Psoas muscle (tissue), 7 donors: ENCODE measurements at regions not wholly inside any gene's neighbourhood (a gene's known extent, or its start where the extent isn't known, plus 50 kb on each side); places are given as distances from the start of the nearest gene placed in this dataset.

Source experiments
- ATAC-seq, 4 donors: fragments of 200-7000 bp; cut with Tn5 transposase; one replicate each; pipeline ENCODE4 v1.9.1; 2020; ENCODE audit warnings: moderate library complexity in 3 of 4, mild to moderate bottlenecking in 2 of 4
- DNase-seq, 2 donors: peaks; one replicate each; pipeline ENCODE4 v3.0.0-alpha.2; 2020
- H3K27ac ChIP-seq: fragments of 200-600 bp; one replicate; pipeline ENCODE4 v1.8.0; 2022
- H3K27me3 ChIP-seq, 3 donors: fragments of 200-600 bp in 1 of 3; one replicate each; pipeline versions ENCODE4 v1.6.1 to v1.8.0; 2013 to 2022; ENCODE audit warnings: low read length in 2 of 3, mild to moderate bottlenecking in 2 of 3, moderate library complexity in 1 of 3; ENCODE audit not compliant: insufficient read depth in 3 of 3
- H3K36me3 ChIP-seq, 2 donors: fragments of 200-600 bp in 1 of 2; one replicate each; pipeline versions ENCODE4 v1.6.1 to v1.8.0; 2013 to 2022; ENCODE audit warnings: low read depth in 1 of 2, mild to moderate bottlenecking in 1 of 2, moderate library complexity in 1 of 2; ENCODE audit not compliant: insufficient read depth in 1 of 2
- H3K4me1 ChIP-seq: fragments of 200-600 bp; one replicate; pipeline ENCODE4 v1.8.0; 2022
- H3K4me3 ChIP-seq: fragments of 200-600 bp; one replicate; pipeline ENCODE4 v1.8.0; 2022; ENCODE audit warnings: mild to moderate bottlenecking
- H3K9me3 ChIP-seq: fragments of 200-600 bp; one replicate; pipeline ENCODE4 v1.8.0; 2022
- WGBS, 3 donors: extraction: QIAGEN DNeasy Blood & Tissue Kit; methylation state at CpG; one replicate each; pipeline versions ENCODE4 v1.1.6 to v1.1.7; 2013; 5-methylcytosine and 5-hydroxymethylcytosine counted together
- intact Hi-C, 2 donors: fragments of 100-400 bp; cut with DNase I; formaldehyde crosslinking; loops; one replicate each; pipeline versions ENCODE4 v1.11.0 to v1.14.2; 2022
- TF ChIP-seq, protein P1 (sequence below): fragments of 200-600 bp; IDR thresholded peaks from one replicate; pipeline ENCODE4 v1.8.0; 2022; ENCODE audit warnings: antibody characterized with exemption
- donor health status: healthy with polysubstance abuse.
- donor health status: DM: no; HTN: no; CAD: no; lungs with moderate emphysema.
- donor health status: Bipolar disorder and iron deficiency.
- donor health status: healthy.
- donor health status: DM: yes; HTN: yes; CAD: no.
- donor health status: DM: no; HTN: no; CAD: no.
- donor health status: DM: yes; HTN: yes; CAD: no.

- WGBS, 3 donors, result 80 to 100% (median 98%) methylated on average over 2 of the region's 2 CpGs
- ATAC-seq (no peak), DNase-seq (no peak)
- TF ChIP-seq, protein P1, sequence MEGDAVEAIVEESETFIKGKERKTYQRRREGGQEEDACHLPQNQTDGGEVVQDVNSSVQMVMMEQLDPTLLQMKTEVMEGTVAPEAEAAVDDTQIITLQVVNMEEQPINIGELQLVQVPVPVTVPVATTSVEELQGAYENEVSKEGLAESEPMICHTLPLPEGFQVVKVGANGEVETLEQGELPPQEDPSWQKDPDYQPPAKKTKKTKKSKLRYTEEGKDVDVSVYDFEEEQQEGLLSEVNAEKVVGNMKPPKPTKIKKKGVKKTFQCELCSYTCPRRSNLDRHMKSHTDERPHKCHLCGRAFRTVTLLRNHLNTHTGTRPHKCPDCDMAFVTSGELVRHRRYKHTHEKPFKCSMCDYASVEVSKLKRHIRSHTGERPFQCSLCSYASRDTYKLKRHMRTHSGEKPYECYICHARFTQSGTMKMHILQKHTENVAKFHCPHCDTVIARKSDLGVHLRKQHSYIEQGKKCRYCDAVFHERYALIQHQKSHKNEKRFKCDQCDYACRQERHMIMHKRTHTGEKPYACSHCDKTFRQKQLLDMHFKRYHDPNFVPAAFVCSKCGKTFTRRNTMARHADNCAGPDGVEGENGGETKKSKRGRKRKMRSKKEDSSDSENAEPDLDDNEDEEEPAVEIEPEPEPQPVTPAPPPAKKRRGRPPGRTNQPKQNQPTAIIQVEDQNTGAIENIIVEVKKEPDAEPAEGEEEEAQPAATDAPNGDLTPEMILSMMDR, result no peak
- Histone ChIP-seq H3K9me3 (no peaks in the 10 kb centered on the region), H3K27me3 (no peaks in the 10 kb centered on the region), H3K4me1 (peaks cover 4% of the 10 kb centered on the region), H3K27ac (no peak overlapping the region), H3K36me3 (no peaks in the 10 kb centered on the region), H3K4me3 (no peak overlapping the region)
- intact Hi-C loops, result no loop called here
Observed at GRCh38 chr2:45279356-45279755, 270.1 kb upstream of the SIX2 start.

GRCh38 chr2:45278365-45279078 is 269.3 kb upstream of the SIX2 start:
- WGBS, 3 donors, result 41 to 56% (median 43%) methylated on average over 9 of the region's 9 CpGs
- H3K27me3 ChIP-seq, result no peaks in the 10 kb centered on the region
- H3K27ac ChIP-seq, result no peak overlapping the region
- ATAC-seq, result peak in 2 of 4 donors; percentile 29 to 33
- H3K9me3 ChIP-seq, result no peaks in the 10 kb centered on the region
- H3K36me3 ChIP-seq, result no peaks in the 10 kb centered on the region
- no peak for DNase-seq
- H3K4me1 ChIP-seq, result peaks cover 4% of the 10 kb centered on the region
- intact Hi-C loops, result no loop called here
- TF ChIP-seq, protein P1, result no peak
- H3K4me3 ChIP-seq, result no peak overlapping the region

DNA sequence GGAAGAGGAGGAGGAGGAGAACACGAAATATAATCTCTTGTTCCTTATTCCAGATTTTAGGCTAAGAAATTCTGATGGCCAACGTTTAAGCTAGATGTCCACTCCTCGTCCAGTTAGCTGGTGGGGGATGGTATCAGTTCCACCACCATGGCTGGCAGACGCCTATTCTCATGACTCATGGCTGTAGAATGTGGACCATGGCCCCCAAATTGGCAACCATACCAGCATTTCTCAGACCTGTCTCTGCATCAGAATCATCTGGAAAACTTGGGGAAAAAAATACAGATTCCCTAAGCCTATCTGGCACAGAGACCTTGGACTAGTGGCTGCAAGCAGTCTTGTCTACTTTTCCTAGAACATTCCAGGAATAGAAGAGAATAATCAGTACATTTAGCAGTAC is 267.7 kb upstream of the SIX2 start:
- no peaks in the 10 kb centered on the region for H3K9me3 ChIP-seq
- TF ChIP-seq, protein P1, result no peak
- ATAC-seq (no peak), DNase-seq (no peak)
- no peaks in the 10 kb centered on the region for H3K27me3 ChIP-seq
- H3K4me3 ChIP-seq, result no peak overlapping the region
- no peaks in the 10 kb centered on the region for H3K36me3 ChIP-seq
- H3K4me1 ChIP-seq, result no peaks in the 10 kb centered on the region
- WGBS, 3 donors, result 71 to 84% (median 77%) methylated on average over 4 of the region's 4 CpGs
- intact Hi-C loops, result no loop called here
- H3K27ac ChIP-seq, result no peak overlapping the region

GRCh38 chr2:45275806-45276205 is 266.6 kb upstream of the SIX2 start:
- TF ChIP-seq, protein P1, result no peak
- 94 to 100% (median 99%) methylated on average over 1 of the region's 1 CpG for WGBS, 3 donors
- DNase-seq, result no peak
- Histone ChIP-seq H3K9me3 (no peaks in the 10 kb centered on the region), H3K4me3 (no peak overlapping the region), H3K4me1 (no peaks in the 10 kb centered on the region), H3K36me3 (no peaks in the 10 kb centered on the region), H3K27ac (no peak overlapping the region), H3K27me3 (no peaks in the 10 kb centered on the region)
- intact Hi-C loops, result no loop called here
- ATAC-seq, result no peak

DNA sequence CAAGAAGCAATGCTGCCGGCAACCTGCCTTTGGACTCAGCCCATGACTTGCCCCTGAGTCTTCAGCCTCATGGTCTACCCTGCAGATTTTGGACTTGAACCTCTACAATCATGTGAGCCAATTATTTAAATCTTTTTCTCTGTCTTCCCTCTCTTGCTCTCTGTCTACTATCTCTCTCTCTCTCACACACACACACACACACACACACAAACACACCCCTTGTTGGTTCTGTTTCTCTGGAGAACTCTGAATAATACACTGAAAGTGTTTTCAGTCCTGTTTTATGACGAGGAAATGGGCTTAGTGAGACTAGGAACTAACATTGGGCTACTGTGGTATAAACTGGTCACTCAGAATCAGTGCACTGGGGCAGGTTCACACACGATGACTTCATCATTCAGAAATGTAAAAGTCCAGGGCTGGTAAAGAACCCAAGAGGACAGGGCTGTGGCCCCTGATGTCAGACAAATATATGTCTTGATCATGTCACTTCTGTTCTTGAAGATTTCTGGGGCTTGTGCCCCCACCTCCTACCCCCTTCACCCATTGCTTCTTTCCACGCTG is 266.1 kb upstream of the SIX2 start:
- intact Hi-C loops, result no loop called here
- Histone ChIP-seq H3K4me1 (no peaks in the 10 kb centered on the region), H3K9me3 (no peaks in the 10 kb centered on the region), H3K36me3 (no peaks in the 10 kb centered on the region), H3K27ac (no peak overlapping the region), H3K27me3 (no peaks in the 10 kb centered on the region), H3K4me3 (no peak overlapping the region)
- peak in 1 of 4 donors; percentile 45 for ATAC-seq
- DNase-seq, result no peak
- WGBS, 3 donors, result 78 to 87% (median 86%) methylated on average over 4 of the region's 4 CpGs
- TF ChIP-seq, protein P1, result no peak
